Hematopoietic multipotent progenitor cell treated with erythropoietin and hydrocortisone succinate and interleukin-3 and kit ligand, for 6 days (in vitro differentiated cells): ENCODE measurements at regions not wholly inside any gene's neighbourhood (a gene's known extent, or its start where the extent isn't known, plus 50 kb on each side); places are given as distances from the start of the nearest gene placed in this dataset.

Experiments used
- DNase-seq: peaks from one replicate; pipeline ENCODE4 v3.0.0-alpha.2; 2015

GRCh38 chr1:82923931-82924330 lies 1075.0 kb downstream of the TTLL7 start:
- DNase-seq: no peak

- DNase-seq: no peak
These were observed 1077.2 kb downstream of the TTLL7 start for GRCh38 chr1:82921759-82922158.

GRCh38 chr1:82920418-82921248 lies 1078.3 kb downstream of the TTLL7 start:
- DNase-seq: no peak

DNA sequence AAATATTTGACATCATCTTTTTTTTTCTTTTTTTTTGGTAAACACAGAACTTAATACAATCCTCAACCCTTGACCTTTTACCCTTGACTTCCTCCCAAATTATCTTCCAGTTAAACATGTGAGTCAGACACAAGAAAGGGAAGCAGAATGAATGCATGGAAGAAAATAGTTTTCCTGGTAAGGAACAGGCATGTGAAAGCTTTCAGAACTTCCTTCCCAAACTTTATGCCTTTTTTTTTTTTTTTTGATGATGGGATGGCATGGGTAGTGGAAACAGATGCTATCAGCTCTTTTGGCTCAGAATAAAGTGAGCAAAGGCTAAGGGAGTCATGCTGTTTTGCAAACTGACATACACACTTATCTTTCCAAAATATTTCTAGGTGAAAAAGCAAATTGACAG lies 1079.1 kb downstream of the TTLL7 start:
- no peak for DNase-seq

DNA sequence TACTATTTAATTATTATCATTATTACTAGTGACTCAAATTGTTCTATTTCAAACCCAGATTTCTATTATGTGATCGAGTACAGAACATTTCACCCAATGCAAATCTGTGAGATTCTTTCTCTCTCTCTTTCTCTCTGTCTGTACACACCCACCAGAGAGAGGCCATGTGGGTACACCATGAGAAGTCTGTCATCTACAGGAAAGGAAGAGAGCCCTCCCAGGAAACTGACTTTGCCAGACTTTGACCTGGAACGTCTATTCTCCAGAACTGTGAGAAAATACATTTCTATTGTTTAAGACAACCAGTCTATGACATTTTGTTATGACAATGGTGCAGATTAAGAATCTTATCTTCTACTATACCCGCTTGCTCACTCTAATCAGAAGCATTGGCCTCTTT lies 1091.6 kb downstream of the TTLL7 start:
- no peak for DNase-seq

DNA sequence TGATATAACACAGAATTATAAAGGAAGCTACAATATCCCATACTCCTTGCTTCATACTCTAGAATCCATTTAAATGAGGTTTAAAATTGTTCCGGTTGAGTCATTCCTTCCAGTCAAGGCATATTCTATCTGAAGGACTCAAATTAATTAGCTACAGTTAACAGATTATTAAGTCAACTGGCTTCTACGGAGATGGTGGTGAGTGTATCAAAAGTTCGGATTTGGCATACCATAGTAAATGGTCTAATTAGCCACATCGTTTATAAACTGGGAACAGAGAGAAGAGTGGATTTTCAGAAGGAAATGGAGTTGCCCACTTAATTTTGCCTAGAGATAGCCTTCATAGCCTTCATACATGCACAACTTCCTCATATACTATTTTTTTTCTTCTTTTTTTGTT lies 1095.3 kb downstream of the TTLL7 start:
- no peak for DNase-seq

DNA sequence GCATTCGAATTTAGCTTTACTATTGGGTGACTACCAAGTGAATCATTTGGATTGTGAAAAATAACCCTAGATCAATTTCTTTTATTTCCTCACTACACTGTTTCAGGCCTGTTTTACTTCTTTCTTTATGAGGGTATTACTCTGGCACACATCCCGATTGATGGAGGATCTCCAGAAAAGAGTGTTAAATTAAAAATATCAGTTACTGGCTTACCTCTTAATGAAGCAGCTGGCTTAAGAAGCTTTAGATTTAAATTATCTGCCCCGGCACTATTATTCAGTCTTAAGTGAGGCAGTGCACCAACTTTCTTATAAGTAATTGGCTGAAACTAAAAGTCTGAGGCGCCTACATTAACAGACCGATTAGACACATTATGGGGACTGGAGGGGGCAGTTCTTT lies 1097.4 kb downstream of the TTLL7 start:
- DNase-seq: no peak

DNA sequence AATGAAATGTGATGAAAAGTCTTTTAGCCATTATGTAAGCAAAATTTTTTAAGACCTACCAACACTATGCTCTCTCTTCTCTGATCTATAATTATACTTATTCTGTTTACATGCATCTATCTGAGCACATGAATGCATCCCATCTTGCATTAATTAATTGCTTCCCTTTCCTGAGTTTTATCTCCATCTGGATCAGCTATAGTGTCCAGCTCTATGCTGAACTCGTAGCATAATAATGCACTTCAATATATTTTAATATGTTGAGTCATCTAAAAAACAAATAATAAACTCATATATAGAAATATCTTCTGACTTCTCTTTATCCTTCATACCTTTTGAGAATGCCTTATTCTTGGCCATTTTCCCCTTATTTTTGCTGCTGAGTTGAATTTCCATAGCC lies 1097.8 kb downstream of the TTLL7 start:
- DNase-seq: no peak

DNA sequence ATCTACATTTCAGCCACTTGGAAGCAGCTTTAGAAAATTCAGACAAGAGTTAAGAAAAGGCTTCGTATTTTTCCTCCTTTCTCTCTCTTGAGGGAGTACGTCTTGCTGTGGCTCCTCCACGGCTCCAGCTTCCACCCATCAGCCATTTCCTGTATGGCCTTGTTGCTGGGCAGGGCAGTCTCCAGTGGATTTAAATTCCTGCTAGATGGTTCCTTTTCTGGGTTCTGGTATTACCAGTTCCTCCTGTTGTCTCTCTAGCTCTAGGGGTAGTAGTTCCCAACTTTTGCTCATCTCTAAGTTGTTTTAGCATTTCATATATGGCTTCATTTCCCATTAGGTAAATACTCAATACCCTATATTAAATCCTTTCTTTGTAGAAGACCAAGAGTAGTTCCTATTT lies 1098.3 kb downstream of the ADGRL2 start:
- no peak for DNase-seq

- no peak for DNase-seq
These were observed 1096.8 kb downstream of the ADGRL2 start for GRCh38 chr1:82897549-82897948.

DNA sequence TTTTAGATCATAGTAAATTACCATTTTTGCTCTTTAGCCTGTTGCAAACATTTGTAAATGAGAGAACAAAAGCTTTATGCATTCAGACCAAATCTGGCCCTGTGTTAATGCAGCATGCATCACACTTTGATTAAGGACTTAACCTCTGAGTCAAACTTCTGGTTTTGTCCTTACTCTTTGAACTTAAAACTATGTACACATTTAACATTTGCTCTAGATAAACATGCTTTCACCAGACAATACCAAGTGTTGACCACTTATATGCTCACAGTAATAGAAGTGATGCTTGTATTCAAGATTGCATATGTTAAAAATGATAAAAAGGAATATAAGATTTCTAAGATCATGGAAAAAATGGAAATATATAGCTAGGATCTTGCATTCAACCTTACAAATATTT lies 1095.3 kb downstream of the ADGRL2 start:
- no peak for DNase-seq

- no peak for DNase-seq
These were observed 1093.9 kb downstream of the ADGRL2 start for GRCh38 chr1:82894635-82895034.

DNA sequence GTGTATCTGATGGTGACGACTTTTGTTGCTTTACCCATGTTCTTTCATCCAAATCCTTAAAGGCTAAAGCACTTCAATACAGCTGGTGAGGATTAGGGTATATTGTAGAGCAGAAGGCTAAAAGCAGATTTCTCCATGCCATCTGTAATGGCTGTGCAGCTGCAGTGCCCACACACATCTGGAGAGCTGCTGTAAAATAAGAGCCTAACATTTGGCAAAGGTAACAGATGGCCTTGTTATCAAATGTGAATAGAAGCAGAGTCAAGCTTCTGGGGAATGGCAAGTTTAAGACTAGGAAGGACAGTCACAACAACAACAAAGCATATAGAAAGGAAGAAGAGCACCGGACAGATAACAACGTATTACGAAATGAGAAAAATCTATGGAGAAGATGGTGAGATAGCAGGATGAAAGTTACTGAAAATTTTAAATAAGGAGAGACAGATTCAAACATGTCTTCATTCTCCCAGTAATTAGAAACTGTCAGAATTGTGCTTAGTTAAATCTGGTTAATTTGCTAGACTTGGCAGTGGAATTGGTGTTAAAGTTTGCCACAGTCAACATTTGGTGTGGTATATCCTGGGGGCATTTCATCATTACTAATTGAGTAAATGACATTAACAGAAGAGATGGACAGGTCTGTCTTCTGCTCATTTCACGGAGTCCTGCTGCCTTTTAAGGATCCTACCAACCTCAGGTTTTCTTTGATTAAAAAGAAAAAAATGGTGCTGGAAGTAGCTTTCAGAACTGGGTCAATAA lies 1093.2 kb downstream of the ADGRL2 start:
- DNase-seq: no peak

GRCh38 chr1:82880506-82880905 lies 1079.8 kb downstream of the ADGRL2 start:
- DNase-seq: no peak

GRCh38 chr1:82879701-82880305 lies 1079.1 kb downstream of the ADGRL2 start:
- no peak for DNase-seq

DNA sequence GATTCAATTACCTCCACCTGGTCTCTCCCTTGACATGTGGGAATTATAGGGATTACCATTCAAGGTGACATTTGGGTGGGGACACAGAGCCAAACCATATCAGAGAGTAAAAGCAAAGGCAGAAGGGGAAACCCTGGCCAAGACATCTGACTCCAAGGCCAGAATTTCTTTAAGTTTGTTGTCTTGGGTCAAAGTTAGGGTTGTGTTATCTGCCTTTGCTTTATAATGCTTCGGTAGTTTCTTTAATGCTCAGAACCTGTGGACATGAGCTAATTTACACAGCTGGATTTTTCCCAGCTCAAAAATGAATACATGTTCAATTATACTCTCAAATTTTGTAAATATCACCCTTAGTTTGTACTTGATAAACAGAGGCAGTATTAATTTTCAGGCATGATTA lies 1074.4 kb downstream of the ADGRL2 start:
- no peak for DNase-seq

DNA sequence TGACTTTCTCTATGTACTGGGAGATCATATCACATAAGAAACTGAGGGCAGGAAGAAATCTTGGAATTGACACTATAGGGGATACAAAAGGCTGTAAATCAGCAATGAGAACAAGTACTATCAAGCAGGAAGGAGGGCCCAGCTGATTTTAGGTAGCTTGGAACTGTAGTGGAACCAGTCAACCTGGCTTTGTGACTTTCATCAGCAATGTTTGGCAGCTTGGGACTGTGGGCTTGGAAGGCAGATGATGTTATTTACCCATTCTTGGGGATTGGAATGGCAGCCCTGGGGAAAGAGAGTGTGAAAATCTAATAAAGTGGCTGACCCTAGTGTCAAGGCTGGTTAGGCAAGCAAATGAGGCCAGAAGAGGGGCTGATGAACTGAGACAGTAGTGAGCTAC lies 1073.3 kb downstream of the ADGRL2 start:
- no peak for DNase-seq

- DNase-seq: no peak
These were observed 1069.6 kb downstream of the ADGRL2 start for GRCh38 chr1:82870332-82870731.

- no peak for DNase-seq
These were observed 1067.0 kb downstream of the ADGRL2 start for GRCh38 chr1:82867781-82868180.

DNA sequence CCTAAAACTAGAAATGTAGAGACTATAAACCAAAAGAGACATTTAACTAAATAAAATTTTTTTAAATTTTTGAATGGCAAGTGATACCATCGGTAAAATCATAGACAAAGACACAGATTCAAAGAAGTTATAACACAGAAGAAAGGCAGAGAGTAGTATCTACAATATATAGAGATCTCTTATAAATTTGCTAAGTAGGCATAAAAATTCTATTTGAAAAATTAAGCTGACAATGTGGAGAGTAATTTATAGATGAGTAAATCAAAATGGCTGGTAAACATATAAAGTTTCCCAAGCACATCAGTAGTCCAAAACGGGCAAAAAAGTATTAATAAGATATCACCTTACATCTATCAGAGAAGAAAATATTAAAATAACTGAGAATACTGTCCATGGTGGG lies 1061.0 kb downstream of the ADGRL2 start:
- no peak for DNase-seq

GRCh38 chr1:82858031-82858430 lies 1057.3 kb downstream of the ADGRL2 start:
- DNase-seq: no peak

- no peak for DNase-seq
These were observed 1048.7 kb downstream of the ADGRL2 start for GRCh38 chr1:82849460-82849859.

GRCh38 chr1:82848043-82848442 lies 1047.3 kb downstream of the ADGRL2 start:
- DNase-seq: no peak

DNA sequence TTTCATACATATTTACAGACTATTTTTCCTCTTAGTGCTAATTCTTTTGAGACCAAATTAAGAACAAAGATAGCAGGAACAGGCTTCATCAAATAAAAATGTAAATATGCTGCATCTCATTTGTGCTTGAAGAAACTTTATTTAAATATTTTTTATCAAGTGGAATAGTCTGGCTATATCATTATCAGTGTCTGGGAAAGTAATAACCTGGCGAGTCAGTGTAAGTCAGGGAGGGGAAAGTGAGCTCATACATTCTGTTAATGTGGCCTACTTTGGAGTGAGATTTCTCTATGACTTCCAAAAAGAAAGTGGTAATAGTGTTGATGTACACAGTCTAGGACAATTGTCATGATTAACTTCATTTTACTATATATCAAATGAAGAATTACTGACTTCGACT lies 1045.1 kb downstream of the ADGRL2 start:
- no peak for DNase-seq
